Keratinocyte (primary cell): ENCODE measurements at regions not wholly inside any gene's neighbourhood (a gene's known extent, or its start where the extent isn't known, plus 50 kb on each side); places are given as distances from the start of the nearest gene placed in this dataset.

Source experiments
- CTCF ChIP-seq, 3 experiments: IDR thresholded peaks in 1 of 3; conservative IDR thresholded peaks in 1 of 3; optimal IDR thresholded peaks in 1 of 3; 2 replicates in 2 of 3; 3 replicates in 1 of 3; pipeline versions ENCODE3 to v1.5.1; 2011; ENCODE audit warnings: low read length in 3 of 3, mild to moderate bottlenecking in 3 of 3, moderate library complexity in 2 of 3, control low read depth in 1 of 3, inconsistent platforms in 1 of 3; ENCODE audit not compliant: insufficient read depth in 2 of 3; ENCODE audit errors: extremely low read depth in 1 of 3
- EZH2 ChIP-seq: IDR thresholded peaks from one replicate; pipeline ENCODE4 v1.6.1; 2012; ENCODE audit warnings: inconsistent platforms, mild to moderate bottlenecking, low read length, moderate library complexity

GRCh38 chr2:175450029-175450760 lies 268.7 kb upstream of the ATP5MC3 start:
- no peak for TF ChIP-seq CTCF (optimal IDR thresholded peaks at IDR 0.05 in 1 of 3, IDR thresholded peaks at IDR 0.05 in 1 of 3, conservative IDR thresholded peaks at IDR 0.05 in 1 of 3; ENCODE audit: extremely low read depth in 1 of 3, insufficient read depth in 2 of 3, low read length in 3 of 3)
- TF ChIP-seq EZH2 = no peak
